Muscle layer of duodenum (tissue), 2 donors: ENCODE measurements at regions not wholly inside any gene's neighbourhood (a gene's known extent, or its start where the extent isn't known, plus 50 kb on each side); places are given as distances from the start of the nearest gene placed in this dataset.

Experiments used
- H3K27ac ChIP-seq: one replicate; pipeline ENCODE4 v1.7.0; 2013; ENCODE audit warnings: mild to moderate bottlenecking, low read length
- H3K27me3 ChIP-seq: one replicate; pipeline ENCODE4 v1.7.0; 2013; ENCODE audit warnings: low read depth, mild to moderate bottlenecking, control low read depth, low read length
- H3K36me3 ChIP-seq, 2 donors: one replicate each; pipeline ENCODE4 v1.7.0; 2013; ENCODE audit warnings: low read length in 2 of 2, control low read depth in 1 of 2, mild to moderate bottlenecking in 1 of 2; ENCODE audit not compliant: insufficient read depth in 2 of 2, control insufficient read depth in 1 of 2
- H3K4me1 ChIP-seq, 2 donors: one replicate each; pipeline ENCODE4 v1.7.0; 2013; ENCODE audit warnings: low read length in 2 of 2, mild to moderate bottlenecking in 2 of 2, control low read depth in 1 of 2, moderate library complexity in 1 of 2; ENCODE audit not compliant: insufficient read depth in 2 of 2, control insufficient read depth in 1 of 2
- H3K4me3 ChIP-seq, 2 donors: one replicate each; pipeline ENCODE4 v1.7.0; 2013; ENCODE audit warnings: low read length in 2 of 2, low read depth in 1 of 2, mild to moderate bottlenecking in 1 of 2
- H3K9me3 ChIP-seq, 2 donors: one replicate each; pipeline ENCODE4 v1.7.0; 2013; ENCODE audit warnings: low read length in 2 of 2, control low read depth in 1 of 2, mild to moderate bottlenecking in 1 of 2; ENCODE audit not compliant: control insufficient read depth in 1 of 2
- donor health status: healthy.

DNA sequence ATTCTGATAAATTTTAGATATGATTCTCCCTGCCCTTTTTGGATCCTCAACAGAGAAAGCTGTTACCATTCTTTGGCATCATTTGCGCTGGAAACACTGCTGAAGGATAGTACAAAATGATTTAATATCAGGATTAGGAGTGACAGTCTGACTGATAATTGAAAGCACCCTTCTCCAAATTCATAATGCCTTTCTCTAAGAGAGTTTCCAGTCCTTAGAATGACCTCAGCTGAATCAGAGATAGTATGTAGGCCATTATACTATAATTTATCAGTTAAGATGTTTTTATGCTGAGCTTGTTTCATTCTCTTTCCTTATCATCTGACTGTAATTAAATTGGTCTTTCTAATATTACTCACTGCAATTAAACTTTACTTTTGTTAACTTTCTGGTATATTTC lies 166.7 kb downstream of the ZNF326 start:
- no peaks in the 10 kb centered on the region for H3K36me3 ChIP-seq
- no peaks in the 10 kb centered on the region for H3K4me1 ChIP-seq
- H3K27ac ChIP-seq: no peak overlapping the region
- no peaks in the 10 kb centered on the region for H3K9me3 ChIP-seq
- no peaks in the 10 kb centered on the region for H3K27me3 ChIP-seq
- no peak overlapping the region for H3K4me3 ChIP-seq

DNA sequence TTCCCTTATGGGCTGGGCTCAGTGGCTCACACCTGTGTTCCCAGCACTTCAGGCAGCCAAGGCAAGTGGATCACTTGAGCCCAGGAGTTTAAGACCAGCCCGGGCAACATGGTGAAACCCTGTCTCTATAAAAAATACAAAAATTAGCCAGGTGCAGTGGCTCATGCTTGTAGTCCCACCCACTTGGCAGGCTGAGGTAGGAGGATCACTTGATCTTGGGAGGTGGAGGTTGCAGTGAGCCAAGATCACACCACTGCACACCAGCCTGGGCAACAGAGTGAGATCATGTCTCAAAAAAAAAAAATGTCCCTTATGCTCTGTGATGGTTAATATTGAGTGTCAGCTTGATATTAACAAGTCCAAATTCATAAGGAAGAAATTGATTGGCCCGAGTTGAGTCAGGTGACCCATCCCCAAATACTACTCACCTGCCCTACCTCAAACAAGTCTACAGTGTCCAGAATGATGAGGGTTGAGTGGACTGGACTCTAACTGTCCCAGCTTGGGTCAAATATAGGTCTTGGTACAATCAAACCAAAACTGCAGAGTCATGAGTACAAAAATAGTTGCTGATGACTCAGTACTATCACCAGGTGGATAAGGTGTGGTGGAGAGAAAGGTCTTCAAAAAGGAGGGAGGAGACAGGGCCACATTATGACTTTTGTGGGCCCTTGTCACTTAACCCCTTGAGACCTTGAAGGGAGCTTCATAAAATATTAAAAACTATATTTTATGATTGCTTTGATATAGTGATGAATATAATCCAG lies 161.0 kb downstream of the ZNF326 start:
- H3K27ac ChIP-seq: no peak overlapping the region
- no peaks in the 10 kb centered on the region for H3K27me3 ChIP-seq
- no peaks in the 10 kb centered on the region for H3K36me3 ChIP-seq
- H3K9me3 ChIP-seq: no peaks in the 10 kb centered on the region
- H3K4me3 ChIP-seq: no peak overlapping the region
- H3K4me1 ChIP-seq: no peaks in the 10 kb centered on the region

DNA sequence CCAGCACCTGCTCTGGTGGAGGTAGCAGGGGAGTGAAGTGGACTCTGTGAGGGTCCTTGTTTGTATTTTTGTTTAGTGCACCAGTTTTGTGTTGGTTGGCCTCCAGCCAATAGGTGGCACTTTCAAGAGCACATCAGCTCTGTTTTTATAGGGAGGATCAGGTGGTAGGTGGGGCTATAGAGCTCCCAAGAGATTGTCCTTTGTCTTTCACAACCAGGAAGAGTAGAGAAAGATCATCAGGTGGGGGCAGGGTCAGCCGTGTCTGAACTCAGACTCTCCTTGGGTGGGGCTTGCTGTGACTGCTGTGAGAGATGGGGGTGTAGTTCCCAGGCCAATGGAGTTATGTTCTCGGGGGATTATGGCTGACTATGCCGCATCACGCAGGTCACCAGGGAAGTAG lies 159.8 kb downstream of the ZNF326 start:
- Histone ChIP-seq H3K27ac (no peak overlapping the region), H3K9me3 (no peaks in the 10 kb centered on the region), H3K4me3 (no peak overlapping the region), H3K36me3 (no peaks in the 10 kb centered on the region), H3K4me1 (no peaks in the 10 kb centered on the region), H3K27me3 (no peaks in the 10 kb centered on the region)

DNA sequence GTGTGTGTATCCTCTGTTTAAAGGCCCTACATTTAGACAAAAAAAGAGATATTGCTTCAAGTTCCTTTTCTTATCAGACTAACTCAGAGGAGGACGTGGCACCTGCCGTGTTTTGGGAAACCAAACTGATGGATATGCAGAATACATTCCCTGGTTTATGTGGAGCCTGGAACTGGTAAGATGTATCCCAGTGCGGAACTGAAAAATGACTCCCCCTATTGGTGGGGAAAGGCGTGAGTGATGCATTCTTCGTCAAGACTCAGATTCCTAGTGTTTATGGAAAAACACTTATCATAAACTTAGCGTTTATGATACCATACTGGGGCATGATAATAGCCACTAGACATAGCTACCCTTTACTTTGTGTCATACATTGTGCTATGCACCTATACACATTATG lies 154.2 kb downstream of the ZNF326 start:
- Histone ChIP-seq H3K4me3 (no peak overlapping the region), H3K4me1 (no peaks in the 10 kb centered on the region), H3K27ac (no peak overlapping the region), H3K36me3 (no peaks in the 10 kb centered on the region), H3K9me3 (no peaks in the 10 kb centered on the region), H3K27me3 (no peaks in the 10 kb centered on the region)

DNA sequence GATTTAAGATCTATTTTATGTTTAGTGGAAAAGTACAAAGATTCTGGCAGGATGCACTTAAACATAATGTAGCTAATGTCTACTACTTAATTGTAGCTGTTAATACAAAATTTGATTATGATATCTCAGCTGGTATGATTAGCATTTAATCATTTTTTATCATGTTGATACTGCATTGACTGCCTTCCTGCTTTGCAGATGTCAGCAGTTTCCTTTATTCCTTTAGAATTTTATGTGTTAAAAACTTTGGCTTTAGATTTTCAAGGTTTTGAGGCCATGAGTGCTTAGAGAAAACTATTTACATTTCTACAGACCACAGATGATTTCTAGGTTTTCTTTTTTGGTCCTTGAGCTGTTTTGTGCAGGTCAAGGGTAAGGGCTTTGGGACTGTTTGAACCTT lies 152.2 kb downstream of the ZNF326 start:
- no peaks in the 10 kb centered on the region for H3K4me1 ChIP-seq
- H3K36me3 ChIP-seq: no peaks in the 10 kb centered on the region
- H3K27ac ChIP-seq: no peak overlapping the region
- no peak overlapping the region for H3K4me3 ChIP-seq
- H3K9me3 ChIP-seq: no peaks in the 10 kb centered on the region
- H3K27me3 ChIP-seq: no peaks in the 10 kb centered on the region

DNA sequence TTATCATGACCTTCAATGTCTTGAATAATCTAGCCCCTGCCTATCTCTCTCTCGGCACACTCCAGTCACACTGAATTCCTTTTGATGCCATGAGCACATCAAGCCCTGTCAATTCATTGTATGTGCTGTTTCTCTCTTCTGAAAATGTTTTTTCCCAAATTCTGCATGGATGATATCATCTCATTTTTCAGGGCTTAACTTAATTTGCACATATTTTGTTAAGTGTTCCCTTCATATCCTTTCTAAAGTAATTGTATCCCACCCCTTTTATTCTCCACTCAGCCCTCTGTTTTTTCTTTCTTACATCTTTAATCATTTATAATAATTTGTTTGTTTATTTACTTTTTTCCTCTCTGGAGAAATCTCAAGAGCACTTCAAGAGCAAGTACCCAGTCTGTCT lies 149.9 kb downstream of the ZNF326 start:
- no peak overlapping the region for H3K27ac ChIP-seq
- no peaks in the 10 kb centered on the region for H3K9me3 ChIP-seq
- no peaks in the 10 kb centered on the region for H3K36me3 ChIP-seq
- no peak overlapping the region for H3K4me3 ChIP-seq
- no peaks in the 10 kb centered on the region for H3K4me1 ChIP-seq
- no peaks in the 10 kb centered on the region for H3K27me3 ChIP-seq

DNA sequence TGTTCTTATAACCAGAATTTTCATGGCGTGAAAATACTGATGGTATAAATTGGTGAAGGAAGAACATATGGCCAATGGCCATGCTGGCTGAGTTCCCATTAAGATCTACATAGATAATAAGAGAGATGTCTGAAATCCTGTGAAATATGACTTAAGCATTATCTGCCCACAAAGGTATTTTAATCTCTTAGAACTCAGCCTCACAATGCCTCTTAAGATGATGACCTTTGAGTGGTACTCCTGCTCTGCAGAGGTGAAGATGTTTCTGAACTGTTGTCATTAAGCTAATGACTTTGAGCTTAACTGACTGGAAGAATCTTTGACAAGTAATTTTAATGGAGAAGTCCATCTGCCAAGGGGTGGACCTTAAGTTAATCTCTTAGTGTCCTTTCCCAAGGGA lies 148.7 kb downstream of the ZNF326 start:
- Histone ChIP-seq H3K27ac (no peak overlapping the region), H3K9me3 (no peaks in the 10 kb centered on the region), H3K36me3 (no peaks in the 10 kb centered on the region), H3K4me1 (no peaks in the 10 kb centered on the region), H3K4me3 (no peak overlapping the region), H3K27me3 (no peaks in the 10 kb centered on the region)

DNA sequence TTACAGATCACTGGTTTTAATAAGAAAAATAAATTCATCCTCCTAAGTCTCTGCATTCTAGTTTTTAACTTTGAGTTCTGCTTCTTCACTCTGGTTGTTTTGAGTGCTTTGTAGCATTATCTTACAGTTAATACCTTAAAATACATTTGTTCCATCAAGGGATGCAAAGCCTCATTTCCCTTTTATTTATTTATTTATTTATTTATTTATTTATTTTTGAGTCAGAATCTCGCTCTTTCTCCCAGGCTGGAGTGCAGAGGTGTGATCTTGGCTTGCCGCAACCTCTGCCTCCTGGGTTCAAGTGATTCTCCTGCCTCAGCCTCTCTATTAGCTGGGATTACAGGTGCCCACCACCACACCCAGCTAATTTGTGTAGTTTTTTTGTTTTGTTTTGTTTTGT lies 147.8 kb downstream of the ZNF326 start:
- no peak overlapping the region for H3K27ac ChIP-seq
- H3K27me3 ChIP-seq: no peaks in the 10 kb centered on the region
- no peaks in the 10 kb centered on the region for H3K9me3 ChIP-seq
- no peaks in the 10 kb centered on the region for H3K36me3 ChIP-seq
- no peaks in the 10 kb centered on the region for H3K4me1 ChIP-seq
- no peak overlapping the region for H3K4me3 ChIP-seq

DNA sequence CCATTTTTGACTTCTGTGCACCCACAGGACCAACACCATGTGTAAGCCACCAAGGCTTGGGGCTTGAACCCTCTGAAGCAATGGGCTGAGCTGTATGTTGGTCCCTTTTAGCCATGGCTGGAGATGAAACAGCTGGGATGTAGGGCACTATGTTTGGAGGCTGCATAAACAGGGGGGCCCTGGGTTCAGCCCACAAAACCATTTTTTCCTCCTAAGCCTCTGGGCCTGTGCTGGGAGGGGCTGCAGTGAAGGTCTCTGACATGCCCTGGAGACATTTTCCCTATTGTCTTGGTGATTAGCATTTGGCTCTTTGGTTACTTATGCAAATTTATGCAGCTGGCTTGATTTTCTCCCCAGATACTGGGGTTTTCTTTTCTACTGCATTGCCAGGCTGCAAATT lies 144.9 kb downstream of the ZNF326 start:
- peaks cover 0 to 7% of the 10 kb centered on the region in 2 donors for H3K9me3 ChIP-seq
- H3K4me3 ChIP-seq: no peak overlapping the region
- H3K36me3 ChIP-seq: no peaks in the 10 kb centered on the region
- no peaks in the 10 kb centered on the region for H3K4me1 ChIP-seq
- H3K27ac ChIP-seq: no peak overlapping the region
- H3K27me3 ChIP-seq: no peaks in the 10 kb centered on the region

DNA sequence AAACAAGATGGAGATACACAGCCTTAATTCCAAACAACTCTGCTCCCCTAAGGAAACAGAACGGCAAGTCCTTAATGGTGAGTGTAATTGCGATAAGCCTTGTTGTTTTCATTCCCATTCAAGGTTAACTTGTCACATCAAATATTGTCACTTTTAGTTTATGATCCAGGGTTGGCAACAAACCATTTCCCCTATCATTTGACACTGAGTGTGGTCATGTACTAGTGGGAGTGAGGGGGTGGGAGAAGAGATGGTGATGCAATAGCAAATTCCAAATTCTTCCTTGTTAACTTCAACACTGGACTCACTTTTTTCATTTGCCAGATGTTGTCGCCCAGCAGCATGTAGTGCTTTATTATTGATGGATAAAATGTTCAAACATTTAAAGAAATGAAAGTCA lies 140.4 kb downstream of the ZNF326 start:
- H3K4me1 ChIP-seq: no peaks in the 10 kb centered on the region
- H3K36me3 ChIP-seq: no peaks in the 10 kb centered on the region
- H3K27me3 ChIP-seq: no peaks in the 10 kb centered on the region
- no peak overlapping the region for H3K4me3 ChIP-seq
- H3K27ac ChIP-seq: no peak overlapping the region
- H3K9me3 ChIP-seq: peaks cover 0 to 7% of the 10 kb centered on the region in 2 donors

DNA sequence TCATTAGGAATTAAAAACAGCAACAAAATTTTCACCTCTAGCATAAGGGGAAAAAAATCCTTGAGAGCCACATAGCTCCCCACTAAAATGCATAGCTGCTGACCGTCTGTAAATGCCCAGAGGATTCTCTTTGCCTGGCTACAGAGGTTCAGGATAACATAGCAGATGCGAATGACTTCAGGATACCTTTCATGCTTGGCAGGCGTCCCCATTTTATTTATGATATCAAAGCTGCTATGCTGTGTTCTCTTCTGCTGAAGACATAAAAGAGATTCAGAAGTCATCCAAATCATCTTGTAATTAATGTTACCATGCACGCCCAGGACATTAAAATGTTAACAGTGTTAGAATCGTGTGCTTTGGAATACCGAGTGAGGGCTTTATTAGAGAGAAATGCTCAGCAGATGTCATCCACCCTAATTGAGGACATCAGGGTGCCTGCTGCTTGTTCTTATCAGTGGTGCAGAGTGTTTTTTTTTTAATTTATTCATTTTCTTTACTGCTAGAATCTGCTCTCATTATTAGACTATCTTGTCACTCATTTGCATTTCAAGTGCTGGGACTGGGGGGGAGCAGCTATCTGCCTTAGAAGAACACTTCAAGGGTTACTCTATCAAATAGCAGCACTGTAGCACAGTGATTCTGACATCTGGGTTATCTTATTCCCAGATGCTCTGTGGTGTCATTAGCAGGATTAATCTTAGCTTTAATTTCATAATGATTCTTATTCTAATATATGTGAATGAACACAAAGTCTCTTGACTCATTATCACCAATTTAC lies 139.5 kb downstream of the ZNF326 start:
- H3K4me3 ChIP-seq: no peak overlapping the region
- no peaks in the 10 kb centered on the region for H3K27me3 ChIP-seq
- no peak overlapping the region for H3K27ac ChIP-seq
- H3K9me3 ChIP-seq: peaks cover 0 to 7% of the 10 kb centered on the region in 2 donors
- H3K4me1 ChIP-seq: no peaks in the 10 kb centered on the region
- no peaks in the 10 kb centered on the region for H3K36me3 ChIP-seq
